ENCODE measurements at regions not wholly inside any gene's neighbourhood (a gene's known extent, or its start where the extent isn't known, plus 50 kb on each side); places are given as distances from the start of the nearest gene placed in this dataset.

DNA sequence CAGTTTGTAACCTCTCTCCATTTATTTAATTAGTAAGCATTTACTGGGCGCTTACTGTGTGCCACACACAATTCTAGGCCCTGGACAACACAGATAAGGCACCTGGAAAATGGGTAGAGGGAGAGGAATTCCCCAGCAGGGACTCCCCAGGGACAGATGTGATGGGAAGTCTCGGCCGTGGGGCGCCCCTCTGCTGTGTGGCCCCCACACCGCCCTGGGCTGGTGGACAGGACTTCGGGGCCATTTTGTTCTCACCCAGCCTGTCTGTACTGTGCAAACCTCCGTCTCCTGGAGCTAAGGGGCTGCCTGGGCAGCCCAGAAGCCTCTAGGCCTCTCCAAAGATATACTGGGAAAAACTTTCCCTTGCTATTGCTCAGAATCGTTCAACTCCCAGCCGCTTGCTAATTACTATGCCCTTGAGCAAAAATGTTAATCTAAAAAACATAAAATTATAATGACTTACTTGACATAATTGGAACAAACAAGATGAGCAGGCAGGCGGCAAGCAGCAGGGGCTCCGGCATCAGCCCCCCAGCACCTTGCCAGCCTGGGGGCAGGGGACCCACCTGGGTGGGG lies 64.4 kb upstream of the NCOR2 start:
- Mint-ChIP-seq H3K36me3 (no peaks in the 10 kb centered on the region), H3K27ac (no peak overlapping the region)

GRCh38 chr12:124630791-124631313 lies 63.4 kb upstream of the NCOR2 start:
- H3K4me3 Mint-ChIP-seq = no peak overlapping the region
- H3K4me1 Mint-ChIP-seq = peaks cover 0 to 3% (median 0%) of the 10 kb centered on the region in 3 donors
- H3K36me3 Mint-ChIP-seq = no peaks in the 10 kb centered on the region
- H3K9me3 Mint-ChIP-seq = peaks cover 0 to 3% (median 0%) of the 10 kb centered on the region in 7 donors
- DNase-seq = no peak
- no peak overlapping the region for H3K27ac Mint-ChIP-seq
- ATAC-seq (ENCODE audit: low read depth in 2 of 2) = no peak
- peaks cover 5 to 20% (median 16%) of the 10 kb centered on the region in 3 donors for H3K27me3 Mint-ChIP-seq

More for the DNA sequence above, 64.4 kb upstream of the NCOR2 start:
- no peak for ATAC-seq (ENCODE audit: low read depth in 2 of 2)
- DNase-seq = no peak
- H3K9me3 Mint-ChIP-seq = peaks cover 0 to 3% (median 0%) of the 10 kb centered on the region in 7 donors
- peaks cover 13 to 26% (median 20%) of the 10 kb centered on the region in 3 donors for H3K27me3 Mint-ChIP-seq
- H3K4me3 Mint-ChIP-seq = no peak overlapping the region
- H3K4me1 Mint-ChIP-seq = no peaks in the 10 kb centered on the region

GRCh38 chr12:124629789-124630480 lies 62.5 kb upstream of the NCOR2 start:
- H3K9me3 Mint-ChIP-seq = peaks cover 0 to 3% (median 0%) of the 10 kb centered on the region in 7 donors
- DNase-seq (no peak), ATAC-seq (ENCODE audit: low read depth in 2 of 2) (no peak)
- H3K4me3 Mint-ChIP-seq = no peak overlapping the region
- peak overlapping the region in 2 of 6 donors; percentile 16 to 72 for H3K27ac Mint-ChIP-seq
- H3K36me3 Mint-ChIP-seq = no peaks in the 10 kb centered on the region
- peaks cover 0 to 3% (median 0%) of the 10 kb centered on the region in 3 donors for H3K4me1 Mint-ChIP-seq
- peaks cover 5 to 16% (median 16%) of the 10 kb centered on the region in 3 donors for H3K27me3 Mint-ChIP-seq

DNA sequence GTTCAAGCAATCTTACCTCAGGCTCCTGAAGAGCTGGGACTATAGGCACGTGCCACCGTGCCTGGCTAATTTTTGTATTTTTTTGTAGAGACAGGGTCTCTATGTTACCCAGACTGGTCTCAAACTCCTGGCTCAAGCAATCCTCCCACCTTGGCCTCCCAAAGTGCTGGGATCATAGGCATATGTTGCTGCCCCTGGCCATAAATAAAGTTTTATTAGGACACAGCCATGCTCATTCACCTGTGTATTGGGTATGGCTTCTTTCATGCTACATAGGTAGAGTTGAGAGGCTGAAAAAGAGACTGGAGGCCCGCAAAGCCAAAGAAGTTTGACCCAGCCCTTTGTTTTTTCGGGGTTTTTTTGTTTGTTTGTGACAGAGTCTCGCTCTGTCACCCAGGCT lies 61.7 kb upstream of the NCOR2 start:
- H3K27me3 Mint-ChIP-seq = peaks cover 5 to 16% (median 14%) of the 10 kb centered on the region in 3 donors
- no peak for ATAC-seq (ENCODE audit: low read depth in 2 of 2)
- no peak overlapping the region for H3K27ac Mint-ChIP-seq
- no peak overlapping the region for H3K4me3 Mint-ChIP-seq
- no peaks in the 10 kb centered on the region for H3K36me3 Mint-ChIP-seq
- no peak for DNase-seq
- peaks cover 0 to 3% (median 0%) of the 10 kb centered on the region in 3 donors for H3K4me1 Mint-ChIP-seq
- H3K9me3 Mint-ChIP-seq = peaks cover 0 to 3% (median 0%) of the 10 kb centered on the region in 7 donors

DNA sequence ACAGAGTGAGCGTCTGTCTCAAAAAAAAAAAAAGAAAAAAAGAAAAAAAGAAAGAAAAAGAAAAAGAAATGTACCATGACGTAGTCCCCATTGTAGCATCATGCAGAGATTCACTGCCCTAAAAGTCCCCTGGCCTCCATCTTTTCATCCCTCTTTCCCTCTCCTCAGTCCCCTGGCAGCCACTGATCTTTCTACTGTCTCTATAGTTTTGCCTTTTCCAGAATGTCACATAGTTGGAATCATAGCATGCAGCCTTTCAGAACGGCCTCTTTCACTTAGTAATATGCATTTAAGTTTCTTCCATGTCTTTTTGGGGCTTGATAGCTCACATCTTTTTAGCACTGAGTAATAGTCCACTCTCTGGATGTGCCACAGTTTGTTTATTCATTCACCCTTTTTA lies 60.5 kb upstream of the NCOR2 start:
- Mint-ChIP-seq H3K4me3 (no peak overlapping the region), H3K36me3 (no peaks in the 10 kb centered on the region), H3K27ac (no peak overlapping the region), H3K9me3 (peaks cover 0 to 4% (median 0%) of the 10 kb centered on the region in 7 donors), H3K27me3 (peaks cover 0 to 5% (median 5%) of the 10 kb centered on the region in 3 donors), H3K4me1 (peaks cover 0 to 3% (median 0%) of the 10 kb centered on the region in 3 donors)
- DNase-seq = no peak
- no peak for ATAC-seq (ENCODE audit: low read depth in 2 of 2)

DNA sequence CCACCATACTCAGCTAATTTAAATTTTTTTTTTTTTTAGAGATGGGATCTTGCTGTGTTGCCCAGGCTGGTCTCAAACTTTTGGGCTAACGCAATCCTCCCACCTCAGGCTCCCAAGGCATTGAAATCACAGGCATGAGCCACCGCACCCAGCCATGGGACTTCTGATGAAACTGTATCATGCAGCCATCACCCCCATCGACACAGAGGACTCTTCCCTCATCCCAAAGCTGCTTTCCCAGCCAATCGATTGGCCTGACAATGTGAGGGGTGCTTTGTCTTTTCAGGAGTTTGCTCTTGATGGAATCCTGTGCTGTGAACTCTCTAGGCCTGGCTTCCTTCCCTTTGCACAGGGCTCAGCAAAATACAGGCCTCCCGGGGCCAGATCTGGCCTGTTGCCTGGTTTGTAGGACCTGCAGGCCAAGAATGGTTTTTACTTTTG lies 59.6 kb upstream of the NCOR2 start:
- DNase-seq = no peak
- Mint-ChIP-seq H3K27ac (no peak overlapping the region), H3K36me3 (no peaks in the 10 kb centered on the region), H3K4me3 (no peak overlapping the region), H3K27me3 (peaks cover 0 to 7% (median 0%) of the 10 kb centered on the region in 3 donors), H3K4me1 (peaks cover 0 to 3% (median 0%) of the 10 kb centered on the region in 3 donors), H3K9me3 (peaks cover 0 to 9% (median 0%) of the 10 kb centered on the region in 7 donors)
- ATAC-seq (ENCODE audit: low read depth in 2 of 2) = no peak

DNA sequence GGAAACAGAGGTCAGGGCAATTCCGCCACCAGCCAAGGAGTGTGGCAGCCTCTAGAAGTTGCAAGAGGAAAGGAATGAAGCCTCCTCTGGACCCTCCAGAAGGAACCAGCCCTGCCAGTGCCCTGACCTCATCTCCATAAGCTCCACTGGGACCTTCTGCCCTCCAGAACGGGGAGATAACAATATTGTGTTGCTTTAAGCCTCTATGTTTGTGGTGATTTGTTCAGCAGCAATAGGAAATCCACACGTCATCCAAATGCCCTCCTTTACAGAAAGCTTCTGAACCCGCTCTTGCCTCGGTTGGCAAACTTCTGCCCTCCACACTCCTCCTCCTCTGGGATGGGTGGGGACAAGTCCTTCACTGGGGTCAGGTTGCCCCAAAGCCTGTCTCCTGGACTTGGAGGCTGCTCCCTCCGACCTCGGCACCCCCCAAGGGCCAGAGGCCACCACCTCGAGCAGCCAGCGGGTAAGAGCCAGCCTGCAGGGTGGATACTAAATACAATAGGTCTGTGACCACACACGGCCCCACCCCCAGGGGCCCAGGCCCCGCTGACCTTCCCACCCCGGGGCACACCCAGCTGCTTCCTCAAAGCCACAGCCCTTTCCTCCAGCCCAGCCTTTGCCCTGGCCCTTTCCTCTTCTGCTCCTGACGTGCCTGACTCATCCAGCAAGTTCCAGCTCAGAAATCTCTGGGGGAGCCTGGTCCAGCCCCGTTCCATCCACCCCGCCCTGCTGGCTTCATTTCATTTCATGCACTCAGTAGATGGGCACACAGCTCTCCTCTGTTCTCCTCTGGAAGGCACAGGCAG lies 58.7 kb upstream of the NCOR2 start:
- H3K36me3 Mint-ChIP-seq = no peaks in the 10 kb centered on the region
- DNase-seq (no peak), ATAC-seq (ENCODE audit: low read depth in 2 of 2) (no peak)
- H3K27ac Mint-ChIP-seq = peak overlapping the region in 2 of 6 donors; percentile 38 to 82
- peaks cover 0 to 7% (median 0%) of the 10 kb centered on the region in 3 donors for H3K27me3 Mint-ChIP-seq
- H3K4me1 Mint-ChIP-seq = peaks cover 0 to 3% (median 0%) of the 10 kb centered on the region in 3 donors
- H3K4me3 Mint-ChIP-seq = no peak overlapping the region
- peaks cover 0 to 9% (median 0%) of the 10 kb centered on the region in 7 donors for H3K9me3 Mint-ChIP-seq

DNA sequence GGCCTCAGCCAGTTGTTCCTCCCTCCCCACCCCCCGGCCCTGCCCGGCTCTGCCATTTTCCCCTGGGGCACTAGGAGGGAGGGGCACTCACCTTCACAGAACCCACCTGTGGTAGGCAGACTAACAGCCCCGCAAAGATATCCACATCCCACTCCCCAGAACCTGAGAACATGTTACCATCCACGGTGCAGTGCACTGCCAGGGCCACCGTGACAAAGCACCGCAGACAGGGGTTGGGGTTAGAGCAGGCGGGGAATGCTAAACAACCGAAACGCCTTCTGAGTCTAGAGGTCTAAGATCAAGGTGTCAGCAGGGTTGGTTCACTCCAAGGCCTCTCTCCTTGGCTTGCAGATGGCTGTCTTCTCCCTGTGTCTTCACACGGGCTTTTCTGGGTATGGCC lies 57.4 kb upstream of the NCOR2 start:
- DNase-seq (no peak), ATAC-seq (ENCODE audit: low read depth in 2 of 2) (no peak)
- Mint-ChIP-seq H3K4me3 (no peak overlapping the region), H3K36me3 (no peaks in the 10 kb centered on the region), H3K27ac (no peak overlapping the region), H3K27me3 (peaks cover 0 to 7% (median 0%) of the 10 kb centered on the region in 3 donors), H3K4me1 (peaks cover 0 to 3% (median 0%) of the 10 kb centered on the region in 3 donors), H3K9me3 (peaks cover 0 to 9% (median 0%) of the 10 kb centered on the region in 7 donors)

- Mint-ChIP-seq H3K27ac (no peak overlapping the region), H3K36me3 (no peaks in the 10 kb centered on the region), H3K4me1 (peaks cover 0 to 3% (median 0%) of the 10 kb centered on the region in 3 donors), H3K4me3 (no peak overlapping the region), H3K27me3 (peaks cover 0 to 12% (median 0%) of the 10 kb centered on the region in 3 donors), H3K9me3 (peaks cover 0 to 9% (median 3%) of the 10 kb centered on the region in 7 donors)
- DNase-seq (no peak), ATAC-seq (ENCODE audit: low read depth in 2 of 2) (no peak)
Observed at GRCh38 chr12:124623344-124624035, 56.1 kb upstream of the NCOR2 start.

- no peak overlapping the region for H3K4me3 Mint-ChIP-seq
Observed at GRCh38 chr12:124622764-124623163, 55.4 kb upstream of the NCOR2 start.

GRCh38 chr12:124622331-124622730 lies 54.9 kb upstream of the NCOR2 start:
- Mint-ChIP-seq H3K4me3 (no peak overlapping the region), H3K9me3 (peaks cover 0 to 9% (median 3%) of the 10 kb centered on the region in 7 donors), H3K36me3 (no peaks in the 10 kb centered on the region), H3K27ac (no peak overlapping the region), H3K4me1 (peaks cover 0 to 3% (median 0%) of the 10 kb centered on the region in 3 donors), H3K27me3 (peaks cover 0 to 16% (median under 1%) of the 10 kb centered on the region in 3 donors)
- ATAC-seq (ENCODE audit: low read depth in 2 of 2) (no peak), DNase-seq (no peak)

More at GRCh38 chr12:124622764-124623163, 55.4 kb upstream of the NCOR2 start:
- ATAC-seq (ENCODE audit: low read depth in 2 of 2) = no peak
- H3K9me3 Mint-ChIP-seq = peaks cover 0 to 9% (median 3%) of the 10 kb centered on the region in 7 donors
- peaks cover 0 to 3% (median 0%) of the 10 kb centered on the region in 3 donors for H3K4me1 Mint-ChIP-seq
- H3K36me3 Mint-ChIP-seq = no peaks in the 10 kb centered on the region
- DNase-seq = no peak
- peaks cover 0 to 16% (median 0%) of the 10 kb centered on the region in 3 donors for H3K27me3 Mint-ChIP-seq
- peak overlapping the region in 1 of 6 donors; percentile 81 for H3K27ac Mint-ChIP-seq

- H3K4me3 Mint-ChIP-seq = no peak overlapping the region
- peaks cover 7 to 16% (median 7%) of the 10 kb centered on the region in 3 donors for H3K27me3 Mint-ChIP-seq
- no peak for DNase-seq
- H3K9me3 Mint-ChIP-seq = peaks cover 0 to 9% (median 3%) of the 10 kb centered on the region in 7 donors
- peaks cover 6 to 10% (median 6%) of the 10 kb centered on the region in 3 donors for H3K4me1 Mint-ChIP-seq
- no peaks in the 10 kb centered on the region for H3K36me3 Mint-ChIP-seq
- no peak for ATAC-seq (ENCODE audit: low read depth in 2 of 2)
- H3K27ac Mint-ChIP-seq = no peak overlapping the region
Observed at GRCh38 chr12:124621296-124621660, 53.9 kb upstream of the NCOR2 start.

Measured in naive B cell (primary cell).